Pancreas (tissue), 10 donors: ENCODE measurements at regions not wholly inside any gene's neighbourhood (a gene's known extent, or its start where the extent isn't known, plus 50 kb on each side); places are given as distances from the start of the nearest gene placed in this dataset.

ENCODE experiments used
- ATAC-seq, 4 donors: fragments of 200-7000 bp; cut with Tn5 transposase; one replicate each; pipeline versions ENCODE4 v1.8.0 to v1.9.1; 2020; ENCODE audit warnings: mild to moderate bottlenecking in 4 of 4, moderate library complexity in 4 of 4
- DNase-seq, 6 donors: peaks; one replicate each; pipeline ENCODE4 v3.0.0-alpha.2; 2020
- FAIRE-seq: peaks from 2 replicates; lab custom pipeline; 2012; peaks lifted over from hg19 to GRCh38; lab: Jason Lieb, UNC
- H3K27ac ChIP-seq, 4 donors: fragments of 200-600 bp; sonication (generic); 1 replicate in 3 of 4; 2 replicates in 1 of 4; pipeline versions ENCODE4 v1.5.0 to v1.8.0; 2020
- H3K27me3 ChIP-seq, 4 donors: fragments of 200-600 bp; one replicate each; pipeline ENCODE4 v1.8.0; 2021
- H3K36me3 ChIP-seq, 3 donors: fragments of 200-600 bp; sonication (generic) in 1 of 3; one replicate each; pipeline versions ENCODE4 v1.5.0 to v1.8.0; 2020 to 2021
- H3K4me1 ChIP-seq, 3 donors: fragments of 200-600 bp; one replicate each; pipeline ENCODE4 v1.8.0; 2021
- H3K4me3 ChIP-seq, 4 donors: fragments of 200-600 bp; sonication (generic) in 2 of 4; one replicate each; pipeline versions ENCODE4 v1.5.0 to v1.8.0; 2020 to 2021
- H3K9me3 ChIP-seq, 4 donors: fragments of 200-600 bp; one replicate each; pipeline ENCODE4 v1.8.0; 2021
- WGBS, 2 donors: extraction: QIAGEN DNeasy Blood & Tissue Kit; methylation state at CpG; one replicate each; pipeline ENCODE4 v1.1.7; 2013; 5-methylcytosine and 5-hydroxymethylcytosine counted together
- intact Hi-C, 3 donors: fragments of 100-400 bp; cut with DNase I; formaldehyde crosslinking; loops; one replicate each; pipeline versions ENCODE4 v1.11.1 to v1.14.2; 2022
- TF ChIP-seq, protein P1 (sequence below), 4 donors: fragments of 200-600 bp; sonication (generic) in 3 of 4; IDR thresholded peaks; one replicate each; pipeline versions ENCODE4 v1.5.0 to v1.8.0; 2021; ENCODE audit warnings: antibody characterized with exemption in 4 of 4
- donor health status: healthy with polysubstance abuse.
- donor health status: DM: no; HTN: no; CAD: no; lungs with moderate emphysema.
- donor health status: DM: no; HTN: no; CAD: no.
- donor health status: control.
- donor health status: control.
- donor health status: Bipolar disorder and iron deficiency.
- donor health status: DM: yes; HTN: yes; CAD: no.
- donor health status: DM: no; HTN: no; CAD: no.
- donor health status: DM: no; HTN: no; CAD: no.
- donor health status: DM: yes; HTN: yes; CAD: no.

DNA sequence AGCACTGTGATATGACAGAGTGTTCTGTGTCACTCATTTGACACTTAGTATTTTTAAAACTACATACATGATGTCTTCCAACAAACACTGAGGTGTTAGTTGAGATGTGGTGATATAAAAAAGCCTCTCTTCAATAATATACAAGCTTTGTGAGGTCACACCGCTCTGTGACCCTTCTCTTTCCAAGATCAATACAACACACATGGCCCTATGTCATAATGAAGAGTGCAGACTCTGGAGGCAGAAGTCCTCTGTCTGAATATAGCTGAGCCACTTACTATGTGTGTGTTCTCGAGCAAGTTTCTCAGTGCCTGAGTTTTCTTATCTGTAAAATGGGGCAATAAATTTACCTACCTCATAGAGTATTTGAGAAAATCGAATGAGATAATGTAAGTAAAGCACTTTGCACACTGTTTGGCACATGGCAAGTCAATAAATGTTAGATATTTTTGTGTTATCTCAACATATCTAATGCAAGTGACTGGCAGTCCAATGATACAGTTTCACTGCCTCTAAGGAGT, 499.0 kb upstream of the MARCKS start:
- 67 to 69% methylated on average over 3 of the region's 3 CpGs for WGBS, 2 donors
- ATAC-seq = no peak
- H3K27me3 ChIP-seq = no peaks in the 10 kb centered on the region
- intact Hi-C loops = no loop called here
- no peak overlapping the region for H3K4me3 ChIP-seq
- no peaks in the 10 kb centered on the region for H3K36me3 ChIP-seq
- TF ChIP-seq, protein P1, sequence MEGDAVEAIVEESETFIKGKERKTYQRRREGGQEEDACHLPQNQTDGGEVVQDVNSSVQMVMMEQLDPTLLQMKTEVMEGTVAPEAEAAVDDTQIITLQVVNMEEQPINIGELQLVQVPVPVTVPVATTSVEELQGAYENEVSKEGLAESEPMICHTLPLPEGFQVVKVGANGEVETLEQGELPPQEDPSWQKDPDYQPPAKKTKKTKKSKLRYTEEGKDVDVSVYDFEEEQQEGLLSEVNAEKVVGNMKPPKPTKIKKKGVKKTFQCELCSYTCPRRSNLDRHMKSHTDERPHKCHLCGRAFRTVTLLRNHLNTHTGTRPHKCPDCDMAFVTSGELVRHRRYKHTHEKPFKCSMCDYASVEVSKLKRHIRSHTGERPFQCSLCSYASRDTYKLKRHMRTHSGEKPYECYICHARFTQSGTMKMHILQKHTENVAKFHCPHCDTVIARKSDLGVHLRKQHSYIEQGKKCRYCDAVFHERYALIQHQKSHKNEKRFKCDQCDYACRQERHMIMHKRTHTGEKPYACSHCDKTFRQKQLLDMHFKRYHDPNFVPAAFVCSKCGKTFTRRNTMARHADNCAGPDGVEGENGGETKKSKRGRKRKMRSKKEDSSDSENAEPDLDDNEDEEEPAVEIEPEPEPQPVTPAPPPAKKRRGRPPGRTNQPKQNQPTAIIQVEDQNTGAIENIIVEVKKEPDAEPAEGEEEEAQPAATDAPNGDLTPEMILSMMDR (IDR thresholded peaks at IDR 0.05) = no peak
- peaks cover 0 to 18% (median 13%) of the 10 kb centered on the region in 3 donors for H3K4me1 ChIP-seq
- no peak overlapping the region for H3K27ac ChIP-seq
- FAIRE-seq = no peak
- H3K9me3 ChIP-seq = no peaks in the 10 kb centered on the region
- DNase-seq = no peak

DNA sequence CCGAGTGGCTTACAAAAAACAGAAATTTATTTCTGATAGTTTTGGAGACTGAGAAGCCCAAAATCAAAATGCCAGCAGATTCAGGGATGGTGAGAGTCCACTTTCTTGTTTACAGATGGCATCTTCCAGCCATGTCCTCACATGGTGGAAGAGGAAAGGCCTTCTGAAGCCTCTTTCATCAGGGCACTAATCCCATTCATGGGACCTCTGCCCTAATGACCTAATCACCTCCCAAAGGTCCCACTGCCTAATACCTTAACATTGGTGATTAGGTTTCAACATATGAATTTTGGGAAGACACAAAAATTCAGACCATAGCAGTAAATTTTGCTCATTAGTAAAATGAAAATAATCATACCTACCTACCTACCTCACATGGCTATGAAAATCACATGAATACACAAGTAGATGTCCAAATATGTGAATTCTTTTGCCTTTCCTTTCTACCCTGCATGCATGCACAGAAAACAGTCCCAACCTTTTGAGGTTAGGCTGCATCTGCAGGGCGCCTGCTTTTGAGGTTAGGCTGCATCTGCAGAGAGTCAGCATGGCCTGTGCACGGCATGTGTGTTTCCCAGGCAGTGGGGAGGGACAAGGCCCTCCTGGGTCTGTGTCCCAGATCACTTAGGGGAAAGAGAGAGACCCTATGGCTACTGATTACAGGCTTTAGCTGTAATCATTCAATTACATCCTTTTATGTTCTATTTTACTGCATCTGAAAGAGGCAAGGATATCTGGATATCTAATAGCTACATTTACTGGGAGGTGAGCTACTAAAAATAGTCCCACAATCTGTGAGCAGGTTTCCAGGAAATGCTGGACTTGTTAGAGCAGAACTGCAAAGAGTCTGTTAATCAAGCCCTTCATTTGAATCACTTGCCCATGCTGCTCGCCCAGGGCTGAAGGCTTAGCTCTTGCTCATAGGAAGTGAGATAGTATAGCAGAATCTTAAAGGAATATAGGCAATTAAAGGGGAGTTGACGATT, 497.7 kb upstream of the MARCKS start:
- intact Hi-C loops = no loop called here

DNA sequence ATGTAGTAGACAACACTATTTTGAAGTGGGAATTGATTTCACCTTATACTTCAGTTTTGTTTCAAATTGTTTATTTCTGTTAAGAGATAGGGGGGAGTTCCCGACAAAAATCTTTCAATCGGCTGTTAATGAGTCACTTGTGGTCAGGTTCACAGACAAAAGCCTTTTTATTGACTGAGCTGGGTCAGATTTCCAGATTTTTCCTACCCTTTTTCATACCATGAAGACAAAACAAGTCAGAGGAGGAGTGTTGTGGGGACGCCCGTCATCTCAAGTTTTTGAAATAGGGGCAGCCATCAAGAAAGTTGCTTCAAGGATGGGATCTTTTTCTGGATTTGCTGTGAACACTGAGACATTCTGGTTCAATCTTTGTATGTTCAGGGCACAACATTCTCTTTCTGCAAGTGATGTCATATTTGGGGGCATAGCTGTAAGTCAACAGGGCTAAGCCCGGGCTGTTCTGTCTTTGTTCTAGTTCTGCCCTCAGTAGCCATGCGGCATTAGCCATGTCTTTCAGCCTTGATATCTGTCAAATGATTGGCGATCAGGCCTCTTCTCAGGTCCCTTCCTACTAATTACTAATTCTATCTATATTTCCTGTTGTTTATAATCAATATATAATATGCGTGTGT, 496.0 kb upstream of the MARCKS start:
- ATAC-seq (peak in 3 of 4 donors; percentile 19 to 39 (median 32)), DNase-seq (no peak), FAIRE-seq (no peak)
- no peaks in the 10 kb centered on the region for H3K9me3 ChIP-seq
- peak overlapping the region in 1 of 4 donors; percentile 56 for H3K27ac ChIP-seq
- no peaks in the 10 kb centered on the region for H3K36me3 ChIP-seq
- intact Hi-C loops = no loop called here
- no peak overlapping the region for H3K4me3 ChIP-seq
- peaks cover 0 to 18% (median 13%) of the 10 kb centered on the region in 3 donors for H3K4me1 ChIP-seq
- TF ChIP-seq, protein P1 (IDR thresholded peaks at IDR 0.05) = no peak
- no peaks in the 10 kb centered on the region for H3K27me3 ChIP-seq
- 67 to 72% methylated on average over 8 of the region's 8 CpGs for WGBS, 2 donors

More for the DNA sequence above, 497.7 kb upstream of the MARCKS start:
- Histone ChIP-seq H3K36me3 (no peaks in the 10 kb centered on the region), H3K27ac (peak overlapping the region in 2 of 4 donors; percentile 28 to 56), H3K4me1 (peaks cover 0 to 18% (median 13%) of the 10 kb centered on the region in 3 donors), H3K9me3 (no peaks in the 10 kb centered on the region), H3K27me3 (no peaks in the 10 kb centered on the region), H3K4me3 (no peak overlapping the region)
- ATAC-seq (peak; percentile 31 to 92 (median 86)), DNase-seq (peak in 3 of 6 donors; percentile 12 to 49 (median 13)), FAIRE-seq (no peak)
- 57 to 58% methylated on average over 5 of the region's 5 CpGs for WGBS, 2 donors
- TF ChIP-seq, protein P1 (IDR thresholded peaks at IDR 0.05) = no peak

DNA sequence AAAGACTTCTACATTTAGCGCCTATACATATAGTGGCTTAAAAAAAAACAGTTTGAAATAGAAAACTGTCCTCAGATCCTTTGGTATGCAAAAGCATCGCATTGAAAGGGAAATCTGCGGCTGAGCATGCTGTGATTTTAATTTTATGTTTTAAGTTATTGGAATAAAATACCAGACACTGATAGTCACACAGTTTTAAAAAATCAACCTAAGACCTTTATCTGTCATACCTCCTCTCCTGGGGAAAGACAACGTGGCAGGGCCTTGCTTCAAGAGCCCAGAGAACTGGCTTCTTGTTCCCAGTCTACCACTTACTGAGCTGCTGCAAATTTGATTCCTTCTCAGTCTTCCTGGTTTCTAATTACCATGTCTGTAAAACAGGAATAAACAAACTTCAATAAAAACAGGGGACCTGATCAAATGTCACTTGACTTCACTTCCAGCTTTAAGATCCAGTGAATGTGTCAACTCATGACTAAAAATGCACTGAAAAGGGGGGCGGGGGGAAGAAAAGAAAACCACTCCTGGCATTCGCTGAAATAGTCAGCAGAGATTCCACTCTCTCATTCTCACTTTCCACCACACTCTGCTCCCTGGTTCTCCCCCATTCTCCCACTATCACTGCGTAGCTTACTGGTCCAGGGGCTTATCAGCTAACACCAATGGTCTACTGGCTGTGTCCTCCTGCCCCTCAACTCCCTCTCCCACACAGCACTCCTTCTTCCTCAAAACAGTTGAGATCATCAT, 494.7 kb upstream of the MARCKS start:
- ATAC-seq = no peak
- no peaks in the 10 kb centered on the region for H3K36me3 ChIP-seq
- H3K27ac ChIP-seq = no peak overlapping the region
- peaks cover 0 to 18% (median 13%) of the 10 kb centered on the region in 3 donors for H3K4me1 ChIP-seq
- H3K4me3 ChIP-seq = no peak overlapping the region
- no peak for FAIRE-seq
- no peaks in the 10 kb centered on the region for H3K27me3 ChIP-seq
- TF ChIP-seq, protein P1 (IDR thresholded peaks at IDR 0.05) = no peak
- no peaks in the 10 kb centered on the region for H3K9me3 ChIP-seq
- WGBS, 2 donors = 86 to 90% methylated on average over 7 of the region's 7 CpGs
- DNase-seq = no peak
- intact Hi-C loops = no loop called here
